Nucleus accumbens (tissue), 56 donors: ENCODE measurements at regions not wholly inside any gene's neighbourhood (a gene's known extent, or its start where the extent isn't known, plus 50 kb on each side); places are given as distances from the start of the nearest gene placed in this dataset.
A peak's percentile ranks its signal among the peaks of the same experiment; 100 is the strongest.

ENCODE experiments used
- DNase-seq, 56 donors: peaks; one replicate each; lab custom pipeline; 2025; lab: John Stamatoyannopoulos, UW

DNA sequence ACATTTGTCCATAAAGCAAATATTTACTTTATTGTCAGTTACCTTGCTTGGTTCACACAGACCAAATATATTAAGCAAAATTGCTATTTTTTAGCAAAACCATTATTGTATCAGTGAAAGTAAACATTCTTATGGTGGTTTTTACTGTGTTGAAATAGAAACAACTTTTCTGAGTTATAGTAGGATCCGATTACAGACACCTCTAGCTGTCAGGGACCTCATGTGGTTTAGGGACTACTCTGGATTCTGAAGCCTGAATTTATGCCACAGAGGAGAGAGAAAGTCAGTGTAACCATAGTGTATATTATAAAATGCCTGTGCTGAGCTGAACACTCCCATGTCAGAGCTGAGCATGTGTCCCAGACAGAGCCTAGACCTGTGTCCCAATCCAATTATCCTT, 287.5 kb downstream of the FLRT2 start:
- no peak for DNase-seq

DNA sequence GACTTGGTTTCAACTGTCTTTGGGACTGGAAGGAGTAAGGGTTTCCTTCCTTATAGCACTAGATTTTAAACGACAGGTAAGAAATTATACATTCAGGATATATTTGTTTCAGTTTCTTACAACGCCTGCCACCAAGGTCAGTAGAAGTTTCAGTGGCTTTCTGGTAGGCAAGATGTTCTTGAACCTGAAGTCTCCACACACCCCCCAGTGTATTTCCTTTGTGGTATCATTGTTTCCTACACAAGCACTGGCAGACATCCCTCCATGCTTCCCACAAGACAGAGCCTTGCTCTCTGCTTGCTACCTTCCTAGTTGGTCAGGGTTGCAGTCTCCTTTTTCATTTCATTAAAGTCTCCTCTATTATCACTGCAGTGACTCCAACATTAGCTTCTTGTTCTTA, 283.1 kb downstream of the FLRT2 start:
- DNase-seq, result no peak

DNA sequence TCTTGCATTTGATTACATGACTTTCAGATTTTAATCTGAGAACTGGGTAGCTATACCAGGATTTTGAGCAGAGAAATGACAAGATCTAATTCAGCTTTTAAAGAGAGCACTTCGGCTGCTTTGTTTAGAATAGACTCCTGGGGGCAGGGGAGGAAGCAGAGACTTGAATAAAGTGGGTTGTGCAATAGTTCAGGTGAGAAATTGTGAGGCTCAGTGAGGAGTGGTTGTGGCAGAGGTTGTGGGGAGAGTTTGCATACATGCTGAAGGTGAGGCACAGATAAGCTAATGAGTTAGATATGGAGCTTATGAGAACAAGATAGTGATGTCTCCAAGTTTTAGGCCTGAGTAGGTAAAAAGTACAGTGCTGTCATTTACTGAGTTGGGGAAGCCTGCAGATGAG, 281.4 kb downstream of the FLRT2 start:
- no peak for DNase-seq

DNA sequence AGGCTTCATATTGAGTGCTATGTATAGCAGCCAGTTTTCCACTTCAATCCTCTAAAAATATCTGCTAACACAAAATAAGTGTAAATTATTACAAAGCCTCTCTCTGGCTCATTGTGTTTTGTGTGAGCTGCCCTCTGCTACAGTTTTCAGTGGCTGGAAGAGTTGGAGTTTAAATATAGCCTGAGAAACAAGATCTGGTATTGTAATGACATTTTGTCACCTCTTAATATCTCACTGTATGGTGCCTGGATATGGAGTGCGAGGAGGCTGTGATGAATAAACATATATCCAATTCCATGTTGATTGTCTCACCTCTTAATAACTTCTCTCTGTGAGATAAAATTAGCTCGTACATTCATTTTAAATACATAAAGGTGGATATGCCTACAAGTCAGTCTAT, 269.7 kb downstream of the FLRT2 start:
- DNase-seq, result no peak

DNA sequence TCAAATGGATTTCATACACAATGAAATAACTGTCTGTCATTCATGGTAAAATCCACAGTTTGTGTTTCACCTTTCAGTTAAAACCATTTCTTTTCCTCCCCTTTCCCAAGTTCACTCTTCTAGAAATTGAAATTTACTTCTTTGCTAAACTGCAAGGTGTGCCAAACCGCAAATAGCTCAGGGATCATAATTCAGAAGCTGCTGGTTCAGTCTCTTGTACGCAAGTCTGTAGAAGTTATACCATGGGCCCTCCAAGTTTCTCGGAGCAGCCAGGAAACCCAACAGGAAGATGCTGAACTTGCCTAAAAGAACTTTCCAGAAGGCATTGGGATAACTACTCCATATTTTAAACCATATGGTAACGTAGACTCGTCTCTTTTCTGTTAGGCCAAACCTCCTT, 268.9 kb downstream of the FLRT2 start:
- DNase-seq, result no peak

DNA sequence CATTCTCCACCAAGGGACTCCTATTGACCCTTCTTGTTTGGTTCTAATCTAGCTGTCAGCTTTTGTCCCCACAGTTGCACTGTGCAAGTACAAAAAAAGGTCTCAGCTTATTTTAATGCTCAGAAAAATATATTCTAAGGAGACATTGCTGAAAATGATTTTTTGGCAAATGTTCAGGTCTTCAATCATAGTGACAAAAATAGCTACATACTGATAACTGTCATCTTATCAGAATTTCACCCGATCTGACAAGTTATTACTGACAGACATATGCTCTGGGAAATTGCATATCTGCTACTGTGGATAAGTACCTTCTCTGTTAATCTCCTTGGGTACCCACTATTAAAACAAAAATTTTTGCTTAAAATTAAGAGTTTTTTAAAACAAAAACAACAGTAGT, 263.6 kb downstream of the FLRT2 start:
- DNase-seq, result no peak

DNA sequence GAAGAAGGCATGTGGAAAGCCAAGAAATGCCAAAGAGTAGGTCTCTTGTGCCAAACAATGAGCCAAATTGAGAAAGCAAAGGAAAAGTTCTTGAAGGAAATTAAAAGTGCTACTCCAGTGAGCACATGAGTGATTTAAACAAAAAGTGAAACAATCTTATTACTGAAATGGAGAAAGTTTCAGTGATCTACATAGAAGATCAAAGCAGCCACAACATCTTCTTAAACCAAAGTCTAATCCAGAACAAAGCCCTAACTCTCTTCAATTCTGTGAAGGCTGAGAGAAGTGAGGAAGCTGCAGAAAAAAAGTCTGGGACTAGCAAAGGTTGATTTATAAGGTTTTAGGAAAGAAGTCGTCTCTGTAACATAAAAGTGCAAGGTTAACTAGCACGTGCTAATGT, 259.6 kb downstream of the FLRT2 start:
- DNase-seq, result no peak

DNA sequence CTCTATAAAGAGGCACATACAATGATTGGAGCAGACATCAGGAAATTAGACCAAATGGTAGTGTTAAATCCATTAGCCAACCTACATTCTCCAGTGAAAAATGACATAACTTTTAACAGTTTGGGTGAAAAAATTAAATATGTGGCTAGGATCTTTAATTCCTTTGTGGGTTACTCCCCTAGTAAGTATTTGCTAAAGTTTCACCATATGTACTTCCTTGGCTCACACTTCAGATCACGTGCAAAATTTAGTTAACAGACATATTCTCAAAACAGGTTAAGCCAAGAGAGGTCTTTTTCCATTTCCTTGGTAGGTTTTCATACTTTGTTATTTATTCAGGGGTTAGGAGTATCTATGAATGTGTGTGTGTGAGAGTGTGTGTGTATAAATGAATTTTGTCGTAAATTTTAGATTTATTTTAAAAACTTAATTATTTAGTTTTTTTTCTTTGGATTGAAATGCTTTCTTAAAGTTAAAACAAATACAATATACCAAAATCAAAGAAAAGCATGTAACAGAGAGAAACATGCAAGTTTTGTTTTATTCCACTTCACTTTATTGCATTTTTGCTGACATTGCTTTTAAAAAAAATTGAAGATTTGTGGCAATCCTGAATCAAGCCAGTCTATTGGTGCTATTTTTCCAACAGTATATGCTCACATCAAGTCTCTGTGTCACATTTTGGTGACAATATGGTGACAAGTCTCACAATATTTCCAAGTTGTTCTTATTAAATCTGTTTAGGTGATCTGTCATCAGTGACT, 258.7 kb downstream of the FLRT2 start:
- DNase-seq, result no peak

DNA sequence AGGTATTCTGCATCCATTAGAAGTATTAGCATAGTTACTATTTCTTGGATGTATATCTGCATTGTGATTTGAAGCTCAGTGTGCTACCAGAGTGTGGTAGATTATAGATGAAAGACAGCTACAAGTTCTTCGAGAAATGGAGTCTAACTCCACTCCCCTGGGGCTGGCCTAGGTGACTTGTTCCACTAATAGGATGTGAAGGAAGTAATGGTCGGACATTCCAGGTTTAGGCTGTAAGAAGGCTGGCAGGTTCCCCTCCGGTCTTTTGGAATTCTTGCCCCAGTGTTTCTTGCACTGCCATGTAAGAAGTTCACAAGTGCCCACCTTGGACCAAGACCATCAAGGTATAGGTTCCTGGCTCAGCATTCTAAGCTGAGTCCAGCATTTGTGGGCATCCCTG, 236.4 kb downstream of the FLRT2 start:
- no peak for DNase-seq

DNA sequence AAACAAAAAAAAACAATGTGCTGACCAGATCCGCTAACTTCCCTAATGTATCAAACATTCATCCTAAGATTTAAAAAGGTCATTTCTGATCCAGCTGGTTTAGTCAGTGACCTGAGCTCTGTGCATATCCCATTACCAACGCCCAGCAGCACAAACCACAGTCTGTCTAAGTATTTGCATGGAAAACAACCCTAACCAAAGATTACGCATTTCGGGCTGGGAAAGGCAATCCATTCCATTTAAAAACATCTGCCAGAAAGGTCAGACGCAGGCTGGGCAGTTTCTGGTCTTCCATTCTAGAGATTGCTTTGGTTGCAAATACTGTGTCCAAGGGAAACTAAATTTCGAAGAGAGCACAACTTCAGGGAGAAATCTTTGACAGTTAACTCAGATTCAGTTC, 234.9 kb downstream of the FLRT2 start:
- no peak for DNase-seq

DNA sequence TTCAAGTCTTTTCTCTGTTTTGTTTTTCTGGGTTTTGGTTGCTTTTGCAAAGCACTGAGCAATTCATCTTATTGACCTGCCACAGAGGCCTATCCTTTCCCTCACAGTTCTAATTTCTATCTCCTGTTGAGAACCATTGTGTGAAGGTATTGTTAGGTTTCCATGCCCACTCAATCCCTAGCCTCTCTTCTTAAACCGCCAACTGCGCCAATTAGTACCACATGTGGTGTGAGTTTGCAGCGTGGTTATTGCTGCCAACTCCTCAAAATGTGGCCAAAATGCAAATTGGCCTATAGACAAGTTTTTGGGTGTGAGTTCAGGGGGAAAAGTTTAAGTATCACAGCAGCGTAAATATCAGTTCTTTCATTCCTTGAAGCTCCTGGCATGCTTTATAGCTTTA, 232.6 kb downstream of the FLRT2 start:
- DNase-seq, result peak in 6 of 56 donors; percentile 2 to 31 (median 6)

DNA sequence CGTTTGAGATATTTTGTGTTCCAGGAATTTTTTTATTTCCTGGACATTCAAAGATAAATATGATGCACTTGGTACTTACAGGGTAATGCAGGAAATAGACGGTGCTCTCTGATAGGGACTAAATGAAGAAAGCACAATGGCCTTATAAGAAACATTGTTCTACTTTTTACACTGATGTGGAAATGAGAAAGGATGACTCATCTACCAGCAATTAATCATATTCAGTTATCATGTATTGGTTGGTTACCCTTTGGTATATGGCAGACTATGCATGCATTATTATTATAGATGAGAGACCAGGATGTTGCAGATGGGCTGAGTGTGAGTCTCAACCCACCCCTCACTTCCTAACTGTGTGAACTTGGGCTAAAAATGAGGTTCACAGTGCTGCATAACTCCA, 222.2 kb downstream of the FLRT2 start:
- DNase-seq, result no peak

DNA sequence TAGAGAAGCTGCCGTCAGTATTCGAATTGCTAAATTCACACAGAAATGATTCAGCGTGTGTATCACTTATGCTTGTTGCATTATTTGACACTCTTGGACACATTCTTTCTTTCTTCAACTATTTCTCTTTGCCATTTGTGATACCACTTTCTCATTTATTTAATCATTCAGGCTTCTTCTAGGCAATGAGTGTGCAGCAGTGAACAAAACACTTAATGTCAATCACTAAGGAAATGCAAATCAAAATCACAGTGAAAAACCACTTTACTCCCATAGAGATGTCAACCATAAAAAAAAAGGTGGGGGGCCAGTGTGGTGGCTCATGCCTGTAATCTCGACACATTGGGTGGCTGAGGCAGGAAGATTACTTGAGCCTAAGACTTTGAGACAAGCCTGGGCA, 214.6 kb downstream of the FLRT2 start:
- no peak for DNase-seq

DNA sequence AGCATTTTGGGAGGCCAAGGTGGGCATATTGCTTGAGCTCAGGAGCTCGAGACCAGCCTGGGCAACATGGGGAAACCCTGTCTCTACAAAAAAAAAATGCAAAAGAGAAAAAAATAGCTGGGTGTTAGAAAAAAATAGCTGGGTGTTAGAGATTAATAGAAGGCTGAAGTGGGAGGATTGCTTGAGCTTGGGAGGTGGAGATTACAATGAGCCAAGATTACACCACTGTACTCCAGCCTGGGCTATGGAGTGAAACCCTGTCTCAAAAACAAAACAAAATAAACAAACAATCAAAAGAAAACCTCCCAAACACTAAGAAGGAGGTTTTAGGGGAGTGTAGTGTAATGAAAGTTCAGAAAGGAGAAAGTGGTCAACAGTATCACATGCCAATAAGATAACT, 202.1 kb downstream of the FLRT2 start:
- no peak for DNase-seq

DNA sequence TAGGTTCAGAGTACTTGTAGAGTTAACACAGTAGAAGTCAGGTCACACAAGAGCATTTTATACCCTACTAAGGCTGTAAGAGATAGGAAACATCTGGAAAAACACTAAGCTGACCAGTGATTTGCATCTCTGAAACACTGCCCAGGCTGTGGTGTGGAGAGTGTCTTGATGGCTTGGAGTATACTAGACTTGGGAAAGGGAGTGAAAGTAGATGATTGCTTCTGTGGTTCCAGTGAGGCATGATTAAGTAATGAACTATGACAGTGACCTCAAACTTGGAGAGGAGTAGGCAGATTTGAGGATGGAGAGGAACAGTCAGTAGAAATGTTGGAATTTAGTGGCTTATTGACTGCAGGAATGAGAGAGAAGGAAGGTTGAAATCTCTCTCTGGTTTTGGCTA, 201.2 kb downstream of the FLRT2 start:
- no peak for DNase-seq

DNA sequence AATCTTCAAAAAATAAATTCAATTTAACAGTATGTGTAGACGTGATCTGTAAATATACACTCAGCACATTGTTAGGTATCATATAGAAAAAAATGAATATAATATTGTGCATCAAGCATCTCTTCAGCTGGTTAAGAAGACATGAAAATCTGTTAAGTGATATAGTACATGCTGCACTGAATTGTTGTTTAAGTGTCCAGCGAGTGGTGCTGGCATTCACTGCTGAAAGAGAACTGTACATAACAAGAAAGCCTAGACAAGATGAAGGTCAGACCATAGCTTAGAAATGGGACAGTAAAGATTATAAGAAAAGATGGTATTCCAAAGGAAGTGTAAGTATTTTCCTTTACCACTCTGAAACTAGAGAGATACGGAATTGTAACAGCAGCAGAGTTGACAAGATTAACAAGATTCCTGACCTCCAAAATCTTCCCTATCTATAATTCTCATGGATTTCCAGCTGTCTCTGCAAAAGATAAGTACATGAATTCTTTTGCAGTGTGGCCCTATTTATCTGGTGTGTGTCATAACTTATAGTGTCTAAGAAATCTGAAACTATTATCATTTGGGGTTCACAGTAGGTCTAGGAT, 198.6 kb downstream of the FLRT2 start:
- no peak for DNase-seq

DNA sequence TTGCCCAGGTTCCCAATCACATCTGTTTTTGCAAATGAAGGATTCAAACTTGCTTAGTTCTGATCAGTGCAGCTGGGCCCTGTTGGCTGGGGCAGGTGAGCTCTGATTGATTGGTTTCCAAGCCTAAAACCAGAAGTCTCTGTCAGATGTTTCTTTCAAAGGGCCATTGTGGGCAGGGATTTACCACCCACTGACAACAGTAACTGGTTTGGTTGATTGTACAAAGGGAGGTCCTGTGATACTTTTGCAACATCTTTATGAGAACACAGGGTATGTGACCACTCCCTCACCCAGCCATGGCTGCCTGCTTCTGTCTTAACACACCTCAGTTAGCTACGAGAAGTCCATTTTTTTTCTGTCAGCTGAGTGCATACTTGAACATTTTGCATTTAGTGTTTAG, 184.1 kb downstream of the FLRT2 start:
- no peak for DNase-seq

DNA sequence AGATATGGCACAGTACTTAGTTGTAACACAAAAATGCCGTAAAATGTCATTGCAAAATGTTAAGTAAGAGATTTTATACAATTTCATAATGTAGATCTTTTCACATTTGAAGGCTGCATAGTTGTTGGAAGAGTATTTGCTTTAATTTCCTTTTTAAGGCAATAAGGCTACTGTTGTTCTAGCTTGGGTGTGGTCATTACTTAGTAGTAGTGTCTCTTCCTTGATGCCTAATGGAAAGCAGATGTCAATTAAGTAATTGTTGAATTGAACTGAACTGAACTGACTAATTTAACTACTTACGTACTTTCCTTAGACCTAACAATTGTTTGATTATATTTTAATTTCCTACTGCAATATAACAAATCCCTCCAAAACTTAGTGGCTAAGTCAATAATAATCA, 181.7 kb downstream of the FLRT2 start:
- no peak for DNase-seq
